ENCODE measurements at regions not wholly inside any gene's neighbourhood (a gene's known extent, or its start where the extent isn't known, plus 50 kb on each side); places are given as distances from the start of the nearest gene placed in this dataset.
"Not testable (repeated sequence)": the region's sequence is repeated elsewhere in the genome, so short reads cannot be mapped to it uniquely, and the experiment has no call there.

- DNase-seq = no peak
Observed at GRCh38 chr12:47408171-47408871, 297.5 kb downstream of the RPAP3 start.

DNA sequence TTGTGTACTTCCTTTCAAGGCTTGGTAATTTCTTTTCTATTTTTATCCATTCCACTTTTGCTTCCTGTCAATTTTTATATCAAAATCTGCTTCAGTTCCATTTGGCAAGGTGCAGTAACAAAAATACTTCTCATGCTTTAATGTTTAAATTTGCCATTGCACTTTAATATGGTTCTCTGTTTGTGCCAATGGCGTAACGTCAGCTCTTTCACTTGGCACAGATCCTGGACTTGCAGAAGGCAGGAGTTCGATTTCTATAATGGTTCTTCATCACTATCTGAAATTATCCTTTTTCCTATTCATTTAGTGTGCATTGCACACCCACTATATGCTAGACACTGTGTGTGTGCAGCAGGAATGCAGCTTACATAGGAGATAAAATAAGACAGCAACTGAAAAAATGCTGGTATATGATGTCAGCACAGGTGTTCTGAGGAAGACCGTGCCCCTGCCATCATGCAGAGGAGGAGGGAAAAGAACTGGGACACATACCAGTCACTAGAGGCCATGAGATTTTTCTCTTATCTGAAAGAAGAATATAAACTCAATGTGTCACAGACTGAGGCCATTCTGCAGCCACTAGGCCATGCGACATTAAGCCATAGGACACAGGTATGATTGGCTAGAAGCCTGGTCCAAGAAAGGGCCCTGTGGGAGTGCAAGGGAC lies 298.2 kb downstream of the RPAP3 start:
- no peak for DNase-seq

DNA sequence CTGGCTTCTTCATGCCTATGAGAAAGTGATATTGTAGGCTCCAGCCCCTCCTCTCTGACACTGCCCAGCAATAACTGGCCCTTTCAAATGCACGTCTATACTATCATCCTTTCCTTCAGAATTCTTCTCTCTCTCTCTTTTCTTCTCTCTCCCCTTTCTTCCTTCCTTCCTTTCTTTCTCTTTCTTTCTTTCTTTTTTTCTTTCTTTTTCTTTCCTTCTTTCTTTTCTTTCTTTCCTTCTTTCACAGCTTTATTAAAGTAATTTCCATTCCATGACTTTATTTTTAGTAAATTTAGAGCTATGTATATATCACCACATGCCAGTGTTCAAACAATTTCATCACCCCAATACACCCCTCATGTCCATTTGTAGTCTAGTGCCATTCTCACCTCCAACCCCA lies 302.1 kb downstream of the RPAP3 start:
- DNase-seq = no peak

DNA sequence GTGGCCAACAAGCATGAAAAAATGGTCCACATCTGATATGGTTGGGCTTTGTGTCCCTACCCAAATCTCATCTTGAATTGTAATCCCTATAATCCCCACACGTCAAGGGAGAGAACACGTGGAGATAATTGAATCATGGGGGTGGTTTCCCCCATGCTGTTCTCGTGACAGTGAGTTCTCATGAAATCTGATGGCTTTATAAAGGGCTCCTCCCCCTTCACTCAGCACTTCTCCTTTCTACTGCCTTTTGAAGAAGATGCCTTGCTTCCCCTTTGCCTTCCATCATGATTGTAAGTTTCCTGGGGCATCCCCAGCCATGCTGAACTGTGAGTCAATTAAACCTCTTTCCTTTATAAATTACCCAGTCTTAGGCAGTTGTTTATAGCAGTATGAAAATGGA lies 304.6 kb downstream of the RPAP3 start:
- not testable (repeated sequence) for DNase-seq

GRCh38 chr12:47400266-47400665 lies 305.6 kb downstream of the RPAP3 start:
- DNase-seq = no peak

DNA sequence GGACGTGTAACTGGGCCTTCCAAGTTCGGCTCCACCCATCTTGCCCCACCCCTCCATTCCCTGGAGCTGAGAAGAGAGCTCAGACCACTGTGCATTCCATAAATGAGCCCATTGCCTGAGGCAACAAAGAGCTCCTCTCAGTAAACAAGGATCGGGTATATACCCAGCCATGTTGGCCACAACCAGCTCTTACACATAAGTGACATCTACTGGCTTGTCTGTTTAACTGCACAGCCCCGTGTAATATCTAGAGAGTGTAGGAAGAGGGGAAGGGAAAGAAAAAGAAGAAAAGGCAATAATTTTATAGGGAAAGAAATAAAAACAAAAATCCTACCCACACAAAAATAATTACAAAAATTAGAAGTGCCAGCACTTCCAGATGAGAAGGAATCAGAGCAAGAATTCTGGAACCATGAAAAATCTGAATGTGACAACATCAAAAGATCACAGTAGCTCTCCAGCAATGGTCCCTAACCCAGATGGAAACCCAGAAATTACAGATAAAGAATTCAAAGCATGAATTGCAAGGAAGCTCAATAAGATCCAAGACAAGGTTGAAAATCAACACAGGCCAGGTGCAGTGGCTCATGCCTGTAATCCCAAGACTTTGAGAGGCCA lies 308.1 kb downstream of the RPAP3 start:
- DNase-seq = no peak

- DNase-seq = no peak
Observed at GRCh38 chr12:47396902-47397663, 308.7 kb downstream of the RPAP3 start.

- DNase-seq = no peak
Observed at GRCh38 chr12:47394070-47394469, 311.8 kb downstream of the RPAP3 start.

DNA sequence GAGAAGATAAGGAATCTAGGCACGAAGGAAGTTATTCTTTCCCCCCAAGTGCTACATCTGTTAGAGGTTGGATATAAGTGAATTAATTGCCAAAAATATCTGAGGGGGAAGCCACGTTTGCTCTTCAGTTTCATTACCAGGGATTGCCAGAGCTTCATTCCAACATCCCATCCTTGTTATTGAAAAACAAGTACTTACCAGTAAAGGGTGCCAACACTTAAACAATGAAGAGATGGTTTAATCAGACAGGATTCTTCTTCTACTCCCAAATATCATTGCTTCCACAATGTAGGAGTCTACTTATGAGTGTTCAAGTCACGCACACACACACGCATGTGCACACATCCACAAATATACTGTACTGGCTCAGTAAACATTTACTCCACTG lies 312.4 kb downstream of the RPAP3 start:
- DNase-seq = no peak

- peak; percentile 37 for DNase-seq
Observed at GRCh38 chr12:47391566-47391965, 311.8 kb upstream of the AMIGO2 start.

- DNase-seq = no peak
Observed at GRCh38 chr12:47388712-47389111, 309.0 kb upstream of the AMIGO2 start.

DNA sequence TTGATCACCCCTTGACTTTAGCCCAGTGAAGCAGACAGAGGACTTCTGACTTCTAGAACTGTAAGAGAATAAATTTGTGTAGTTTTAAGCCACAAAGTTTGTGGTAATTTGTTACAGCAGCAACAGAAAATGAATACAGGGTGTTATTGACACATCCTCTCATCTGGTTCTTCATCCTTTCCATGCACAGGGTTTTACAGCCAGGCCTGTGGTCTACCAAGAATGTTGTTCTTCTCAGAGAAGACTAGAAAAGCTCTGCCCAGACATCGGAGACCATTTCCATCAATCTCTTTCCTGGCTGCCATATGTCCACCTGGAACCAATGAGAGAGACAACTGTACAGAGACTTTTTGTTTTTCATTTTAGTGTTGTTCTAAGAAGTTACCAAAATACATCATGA lies 308.2 kb upstream of the AMIGO2 start:
- DNase-seq = no peak

DNA sequence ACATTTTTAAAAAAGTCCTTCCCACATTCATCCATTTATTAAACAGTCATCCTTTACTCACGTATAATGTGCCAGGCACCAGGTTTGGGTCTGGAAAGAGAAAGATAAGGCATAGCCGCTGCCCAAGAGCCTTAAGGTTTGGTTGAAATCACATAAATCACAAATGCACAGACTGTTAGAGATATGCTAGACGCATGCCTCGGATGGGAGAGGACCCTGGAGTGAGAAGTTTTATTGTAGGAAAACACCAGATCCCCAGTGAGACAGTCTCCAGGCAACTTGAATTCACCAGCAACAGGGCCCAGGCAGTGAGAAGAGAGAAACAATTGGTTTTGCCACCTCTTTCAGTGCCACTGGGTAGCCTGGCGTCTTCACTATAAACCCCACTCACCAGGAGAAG lies 305.9 kb upstream of the AMIGO2 start:
- no peak for DNase-seq

DNA sequence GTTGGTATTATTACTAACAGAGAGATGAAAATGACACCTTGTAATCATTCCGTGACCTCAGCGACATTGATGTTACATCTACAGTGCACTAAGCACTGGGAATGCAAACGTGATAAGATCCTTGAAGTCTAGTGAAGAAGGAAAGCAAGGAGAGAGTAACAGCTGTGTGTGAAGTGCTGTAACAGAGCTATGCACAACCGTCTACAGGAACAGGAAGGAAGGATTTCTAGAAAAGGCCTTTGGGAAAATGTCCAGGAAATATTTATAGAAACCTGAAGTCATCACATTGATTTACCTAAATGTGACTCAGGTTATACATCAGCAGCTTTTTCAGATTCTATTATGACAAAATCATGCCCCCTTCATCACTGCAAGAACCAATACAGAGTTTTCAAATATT lies 304.2 kb upstream of the AMIGO2 start:
- no peak for DNase-seq

DNA sequence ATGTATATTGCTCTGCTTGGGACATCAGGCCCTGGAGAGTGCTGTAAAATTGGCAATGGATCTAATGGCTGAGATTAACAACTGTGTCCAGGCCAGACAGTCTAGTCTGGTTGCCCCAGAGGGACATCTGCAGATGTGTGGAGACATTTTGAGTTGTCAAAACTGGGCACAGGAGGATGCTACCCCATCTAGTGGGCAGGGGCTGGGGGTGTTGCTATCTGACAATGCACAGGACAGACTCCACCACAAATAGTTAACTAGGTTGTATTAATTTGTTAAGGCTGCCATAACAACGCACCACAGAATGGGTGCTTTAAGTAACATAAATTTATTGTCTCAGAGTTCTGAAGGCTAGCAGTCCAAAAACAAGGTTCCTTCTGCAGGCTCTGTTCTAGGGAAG lies 302.5 kb upstream of the AMIGO2 start:
- DNase-seq = no peak

DNA sequence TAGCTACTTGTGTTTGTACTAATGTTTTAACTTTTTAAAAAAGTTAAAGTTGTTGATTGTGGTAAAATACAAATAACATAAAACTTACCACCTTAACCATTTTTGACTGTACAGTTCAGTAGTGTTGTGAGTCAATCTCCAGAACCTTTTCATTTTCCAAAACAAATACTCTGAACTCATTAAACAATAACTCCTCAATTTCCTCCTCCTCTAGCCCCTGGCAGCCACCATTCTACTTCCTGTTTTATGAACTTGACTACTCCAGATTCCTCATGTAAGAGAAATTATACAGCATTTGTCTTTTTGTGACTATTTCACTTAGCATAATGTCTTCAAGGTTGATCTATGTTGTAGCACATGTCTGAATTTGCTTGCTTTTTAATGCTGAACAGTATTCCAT lies 299.1 kb upstream of the AMIGO2 start:
- DNase-seq = no peak

DNA sequence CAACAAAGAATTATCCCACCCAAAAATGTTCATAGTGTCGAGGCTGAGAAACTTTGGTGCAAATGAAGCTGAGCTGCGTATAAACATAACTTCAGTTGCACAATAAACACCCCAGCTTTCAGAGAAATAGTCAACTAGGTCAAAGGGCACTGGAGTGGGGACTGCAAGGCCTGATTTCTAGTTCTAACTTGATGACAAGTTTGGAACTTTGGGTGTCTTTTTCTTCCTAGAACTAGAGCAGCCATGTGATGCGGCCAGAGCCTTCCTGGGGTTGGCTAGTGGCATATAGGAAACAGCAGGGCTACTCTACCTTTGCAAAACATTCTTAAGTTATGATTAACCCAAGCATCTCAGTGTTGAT lies 298.4 kb upstream of the AMIGO2 start:
- no peak for DNase-seq

DNA sequence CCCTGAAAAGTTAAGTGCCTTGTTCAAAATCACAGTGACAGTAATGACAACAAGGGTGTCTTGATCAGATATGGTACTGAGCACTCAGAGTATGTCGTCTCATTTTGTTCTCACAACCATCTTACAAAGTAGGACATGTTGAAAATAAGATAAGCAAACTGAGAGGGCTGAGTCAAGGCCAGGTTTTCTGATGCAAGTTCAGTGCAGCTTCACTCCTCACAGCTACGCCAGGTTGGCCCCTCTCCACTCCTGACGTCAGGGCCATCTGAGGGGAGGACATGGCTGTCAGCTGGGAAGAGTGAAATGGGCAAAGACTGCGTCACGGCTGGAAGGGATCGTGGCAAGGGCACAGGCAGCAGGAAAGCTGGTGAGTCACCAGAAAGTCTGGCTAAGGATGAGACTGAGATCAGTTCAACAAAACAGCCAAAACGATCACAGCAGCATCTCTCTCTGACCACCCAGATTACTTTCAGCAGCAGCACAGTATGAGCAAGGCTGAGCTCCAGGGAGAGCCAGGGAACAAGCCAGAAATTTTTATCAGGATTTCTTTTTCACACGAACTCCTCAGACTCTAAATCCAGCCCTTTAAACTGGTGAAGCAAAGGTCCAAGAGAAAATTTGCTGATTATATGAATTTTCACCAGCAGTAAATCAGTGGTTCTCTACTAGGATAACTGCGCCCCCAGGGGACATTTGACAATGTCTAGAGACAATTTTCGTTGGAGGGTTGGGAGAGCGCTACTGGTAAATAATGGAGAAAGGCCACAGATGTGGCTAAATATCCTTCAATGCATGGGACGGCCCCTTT lies 297.9 kb upstream of the AMIGO2 start:
- DNase-seq = no peak

DNA sequence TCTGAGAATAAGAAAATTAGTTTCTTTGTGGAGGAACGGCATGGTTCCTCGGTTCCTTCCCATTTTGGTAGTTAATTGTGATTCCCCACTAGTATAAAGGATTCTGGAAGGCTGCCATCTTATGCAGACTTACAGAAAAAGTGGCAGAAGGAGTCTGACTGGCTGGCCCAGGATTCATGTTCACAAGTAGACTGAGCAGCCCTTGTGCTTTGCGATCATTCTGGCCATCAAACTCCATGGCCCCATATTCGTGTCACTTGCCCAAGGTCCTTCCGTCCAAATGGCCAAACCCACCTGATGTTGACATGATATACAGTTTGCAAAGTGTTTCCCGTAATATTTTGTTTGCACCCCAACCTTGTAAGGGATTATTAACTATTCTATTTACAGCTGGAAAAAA lies 297.2 kb upstream of the AMIGO2 start:
- DNase-seq = no peak

DNA sequence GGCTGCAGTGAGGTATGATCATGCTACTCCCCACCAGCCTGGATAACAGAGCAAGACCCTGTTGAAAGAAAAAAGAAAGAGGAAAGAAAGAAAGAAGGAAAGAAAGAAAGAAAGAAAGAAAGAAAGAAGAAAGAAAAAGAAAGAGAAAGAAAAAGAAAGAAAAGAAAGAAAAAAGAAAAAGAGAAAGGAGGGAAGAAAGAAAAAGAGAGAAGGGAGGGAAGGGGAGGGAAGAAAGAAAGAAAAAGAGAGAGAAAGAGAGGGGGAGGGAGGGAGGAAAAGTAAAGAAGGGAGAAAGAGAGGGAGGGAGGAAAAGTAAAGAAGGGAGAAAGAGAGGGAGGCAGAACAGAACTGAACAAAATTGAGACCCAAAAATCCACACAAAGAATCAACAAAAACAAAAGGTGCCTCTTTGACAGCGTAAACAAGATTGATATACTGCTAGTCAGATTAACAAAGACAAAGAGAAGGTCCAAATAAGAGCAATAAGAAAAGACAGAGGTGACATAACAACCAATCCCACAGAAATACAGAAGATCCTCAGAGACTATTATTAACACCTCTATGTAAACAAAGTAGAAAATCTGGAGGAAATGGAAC lies 293.9 kb upstream of the AMIGO2 start:
- no peak for DNase-seq

GRCh38 chr12:47370421-47370820 lies 290.7 kb upstream of the AMIGO2 start:
- DNase-seq = no peak

DNA sequence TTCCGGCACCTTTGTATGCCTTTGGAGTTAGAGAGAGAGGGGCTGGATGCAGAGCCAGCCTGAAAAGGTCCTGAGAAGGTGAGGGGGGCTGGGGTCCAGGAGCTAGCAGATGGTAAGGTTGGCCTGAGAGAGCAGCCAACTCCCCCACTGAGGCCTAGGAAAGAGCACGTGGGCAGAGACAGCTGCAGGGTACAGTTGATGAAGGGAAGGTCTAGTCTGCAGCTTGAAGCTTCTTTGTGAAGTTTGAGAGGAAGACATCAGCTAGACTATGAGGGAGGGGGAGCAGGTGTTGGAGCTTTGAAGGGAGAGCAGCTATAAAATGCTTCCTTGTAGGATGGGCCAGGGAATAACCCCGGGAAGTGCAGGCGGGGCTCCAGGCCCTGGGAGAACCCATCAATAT lies 289.3 kb upstream of the AMIGO2 start:
- no peak for DNase-seq

All from activated gamma-delta T cell (primary cell).